HG03175 (cell line): ENCODE measurements at regions not wholly inside any gene's neighbourhood (a gene's known extent, or its start where the extent isn't known, plus 50 kb on each side); places are given as distances from the start of the nearest gene placed in this dataset.

ENCODE experiments used
- ATAC-seq: cut with Tn5 transposase; IDR thresholded peaks from one replicate; pipeline ENCODE4 v1.9.1; 2021; ENCODE audit warnings: mild to moderate bottlenecking, moderate library complexity; ENCODE audit not compliant: unreplicated experiment

GRCh38 chr20:16123623-16124022, 449.6 kb downstream of the KIF16B start:
- ATAC-seq, result no peak

GRCh38 chr20:16119909-16120308, 453.3 kb downstream of the KIF16B start:
- no peak for ATAC-seq

- ATAC-seq, result no peak
Measured at GRCh38 chr20:16115911-16116552, 457.2 kb downstream of the KIF16B start.

GRCh38 chr20:16113736-16114135, 459.5 kb downstream of the KIF16B start:
- no peak for ATAC-seq

GRCh38 chr20:16111852-16112412, 461.3 kb downstream of the KIF16B start:
- no peak for ATAC-seq

GRCh38 chr20:16111172-16111832, 461.9 kb downstream of the KIF16B start:
- no peak for ATAC-seq

- no peak for ATAC-seq
Measured at GRCh38 chr20:16107172-16107870, 465.9 kb downstream of the KIF16B start.

GRCh38 chr20:16106191-16106849, 466.9 kb downstream of the KIF16B start:
- ATAC-seq, result no peak

- ATAC-seq, result no peak
Measured at GRCh38 chr20:16104783-16105182, 468.5 kb downstream of the KIF16B start.
